H1 (cell line): ENCODE measurements at regions not wholly inside any gene's neighbourhood (a gene's known extent, or its start where the extent isn't known, plus 50 kb on each side); places are given as distances from the start of the nearest gene placed in this dataset.

Experiments used
- POLR2A ChIP-seq, 2 experiments: IDR thresholded peaks; 1 replicate in 1 of 2; 2 replicates in 1 of 2; pipeline ENCODE4 v1.6.1; 2011; ENCODE audit warnings: low read depth in 2 of 2, low read length in 2 of 2, mild to moderate bottlenecking in 2 of 2; ENCODE audit errors: control extremely low read depth in 1 of 2
- RXRA ChIP-seq: IDR thresholded peaks from 2 replicates; pipeline ENCODE4 v1.6.1; 2011; ENCODE audit warnings: low read depth, mild to moderate bottlenecking, low read length, moderate library complexity; ENCODE audit not compliant: insufficient read depth
- TBP ChIP-seq: IDR thresholded peaks from 2 replicates; pipeline ENCODE4 v1.6.1; 2011; ENCODE audit warnings: low read depth, low read length, improper control_type of control experiment
- TF ChIP-seq, protein P1 (sequence below), 3 experiments: IDR thresholded peaks; 1 replicate in 2 of 3; 2 replicates in 1 of 3; pipeline versions ENCODE4 v1.5.1 to v1.6.1; 2011; ENCODE audit warnings: low read length in 3 of 3, mild to moderate bottlenecking in 3 of 3, inconsistent platforms in 2 of 3, low read depth in 1 of 3, moderate library complexity in 1 of 3; ENCODE audit not compliant: insufficient read depth in 1 of 3; ENCODE audit errors: control extremely low read depth in 1 of 3

DNA sequence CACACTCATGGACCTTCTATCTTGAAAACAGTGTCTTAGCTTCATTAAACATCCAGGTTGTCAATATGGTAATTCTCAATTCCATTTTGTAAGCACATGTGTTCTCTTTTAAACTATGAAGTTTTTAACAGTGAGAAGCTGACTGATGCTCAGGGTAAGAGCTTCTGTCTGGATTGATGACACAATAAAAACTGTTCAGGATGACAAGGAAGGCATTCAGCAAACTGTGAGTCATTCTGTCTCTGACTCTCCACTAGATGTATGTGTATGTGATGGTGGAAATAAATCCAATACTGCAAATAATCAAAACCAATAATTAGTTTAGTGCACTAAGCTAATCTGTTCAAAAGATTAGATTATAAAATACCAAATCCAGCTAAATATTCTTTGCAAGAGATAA, 115.3 kb upstream of the ARX start:
- TF ChIP-seq, protein P1, sequence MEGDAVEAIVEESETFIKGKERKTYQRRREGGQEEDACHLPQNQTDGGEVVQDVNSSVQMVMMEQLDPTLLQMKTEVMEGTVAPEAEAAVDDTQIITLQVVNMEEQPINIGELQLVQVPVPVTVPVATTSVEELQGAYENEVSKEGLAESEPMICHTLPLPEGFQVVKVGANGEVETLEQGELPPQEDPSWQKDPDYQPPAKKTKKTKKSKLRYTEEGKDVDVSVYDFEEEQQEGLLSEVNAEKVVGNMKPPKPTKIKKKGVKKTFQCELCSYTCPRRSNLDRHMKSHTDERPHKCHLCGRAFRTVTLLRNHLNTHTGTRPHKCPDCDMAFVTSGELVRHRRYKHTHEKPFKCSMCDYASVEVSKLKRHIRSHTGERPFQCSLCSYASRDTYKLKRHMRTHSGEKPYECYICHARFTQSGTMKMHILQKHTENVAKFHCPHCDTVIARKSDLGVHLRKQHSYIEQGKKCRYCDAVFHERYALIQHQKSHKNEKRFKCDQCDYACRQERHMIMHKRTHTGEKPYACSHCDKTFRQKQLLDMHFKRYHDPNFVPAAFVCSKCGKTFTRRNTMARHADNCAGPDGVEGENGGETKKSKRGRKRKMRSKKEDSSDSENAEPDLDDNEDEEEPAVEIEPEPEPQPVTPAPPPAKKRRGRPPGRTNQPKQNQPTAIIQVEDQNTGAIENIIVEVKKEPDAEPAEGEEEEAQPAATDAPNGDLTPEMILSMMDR (IDR thresholded peaks at IDR 0.05; ENCODE audit: control extremely low read depth in 1 of 3, insufficient read depth in 1 of 3, low read depth in 1 of 3, low read length in 3 of 3), result no peak
- TF ChIP-seq RXRA, result no peak
- TF ChIP-seq POLR2A (IDR thresholded peaks at IDR 0.05; ENCODE audit: control extremely low read depth in 1 of 2, low read depth in 2 of 2, low read length in 2 of 2), result no peak
- TF ChIP-seq TBP, result no peak
